HG03139 (cell line): ENCODE measurements at regions not wholly inside any gene's neighbourhood (a gene's known extent, or its start where the extent isn't known, plus 50 kb on each side); places are given as distances from the start of the nearest gene placed in this dataset.

Source experiments
- ATAC-seq: cut with Tn5 transposase; IDR thresholded peaks from one replicate; pipeline ENCODE4 v1.9.1; 2021; ENCODE audit not compliant: unreplicated experiment

DNA sequence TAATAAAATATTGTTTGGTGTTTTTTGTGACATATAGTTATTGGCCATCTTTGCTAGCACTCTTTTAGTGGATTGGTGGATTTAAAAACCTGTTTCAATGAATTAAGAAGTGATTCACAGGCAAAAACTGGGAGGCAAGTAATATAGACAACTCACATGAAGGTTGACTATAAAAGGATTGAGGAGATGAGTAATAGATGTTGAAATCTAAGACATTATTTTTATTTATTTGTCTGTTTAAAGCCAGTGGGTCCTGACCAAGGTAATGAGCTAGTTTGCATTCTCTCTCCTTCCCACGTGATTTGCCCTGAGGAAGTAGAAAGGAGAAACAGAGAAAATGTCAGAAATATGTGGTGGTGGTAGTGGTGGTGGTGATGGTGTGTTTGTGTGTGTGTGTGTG is 351.5 kb upstream of the ZP4 start:
- no peak for ATAC-seq

DNA sequence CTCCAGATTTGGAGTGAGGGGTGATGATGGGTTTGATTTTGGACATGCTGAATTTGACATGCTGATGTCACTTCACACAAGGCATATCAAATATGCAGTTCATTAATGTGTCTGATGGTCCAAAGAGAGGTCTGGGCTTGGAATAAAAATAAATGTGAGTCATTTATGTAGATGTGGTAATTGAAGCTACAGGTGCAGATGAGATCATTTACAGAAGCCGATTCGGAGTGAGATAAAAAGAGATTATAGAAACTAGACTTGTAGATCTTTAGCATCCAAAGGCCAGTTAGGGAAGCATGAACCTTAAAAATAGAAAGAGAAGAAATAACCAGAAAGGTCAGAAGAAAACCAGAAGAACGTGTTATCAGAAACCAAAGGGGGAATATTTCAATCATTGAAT is 350.9 kb upstream of the ZP4 start:
- no peak for ATAC-seq

DNA sequence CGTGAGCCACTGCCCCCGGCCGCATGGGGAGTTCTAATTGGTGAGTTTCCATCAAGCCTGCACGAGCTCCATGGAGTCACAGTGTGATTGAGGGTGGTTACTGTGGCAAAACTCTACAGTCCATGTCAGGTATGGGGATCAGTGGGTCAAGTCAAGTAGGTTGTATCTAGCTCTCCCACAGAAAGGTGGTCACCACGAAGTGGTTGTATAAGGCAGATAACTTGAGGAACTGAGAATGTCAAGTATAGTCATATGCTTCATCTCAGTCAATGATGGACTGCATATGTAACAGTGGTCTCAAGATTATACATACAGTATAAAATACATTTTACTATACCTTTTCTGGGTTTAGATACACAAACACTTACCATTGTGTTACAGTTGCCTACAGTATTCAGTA is 348.6 kb upstream of the ZP4 start:
- ATAC-seq = no peak

DNA sequence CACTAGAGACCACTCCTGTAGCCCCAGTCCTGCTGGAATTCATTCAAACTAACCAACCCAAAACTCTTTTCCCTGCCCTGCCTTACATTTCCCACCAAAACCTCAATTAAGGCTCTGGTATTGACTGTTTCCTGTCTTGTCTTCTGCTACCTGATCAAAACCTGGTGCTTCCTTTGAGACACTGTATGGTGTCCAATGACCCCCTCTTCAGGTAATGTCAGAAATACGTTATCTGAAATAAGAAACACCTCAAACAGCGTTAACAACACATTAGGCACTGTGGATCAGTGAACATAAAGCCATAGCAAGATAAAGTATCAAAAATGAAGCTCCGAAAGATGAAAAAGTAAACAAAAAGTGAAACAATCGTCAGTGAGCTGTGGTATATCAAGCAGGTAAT is 343.2 kb upstream of the ZP4 start:
- ATAC-seq = no peak

DNA sequence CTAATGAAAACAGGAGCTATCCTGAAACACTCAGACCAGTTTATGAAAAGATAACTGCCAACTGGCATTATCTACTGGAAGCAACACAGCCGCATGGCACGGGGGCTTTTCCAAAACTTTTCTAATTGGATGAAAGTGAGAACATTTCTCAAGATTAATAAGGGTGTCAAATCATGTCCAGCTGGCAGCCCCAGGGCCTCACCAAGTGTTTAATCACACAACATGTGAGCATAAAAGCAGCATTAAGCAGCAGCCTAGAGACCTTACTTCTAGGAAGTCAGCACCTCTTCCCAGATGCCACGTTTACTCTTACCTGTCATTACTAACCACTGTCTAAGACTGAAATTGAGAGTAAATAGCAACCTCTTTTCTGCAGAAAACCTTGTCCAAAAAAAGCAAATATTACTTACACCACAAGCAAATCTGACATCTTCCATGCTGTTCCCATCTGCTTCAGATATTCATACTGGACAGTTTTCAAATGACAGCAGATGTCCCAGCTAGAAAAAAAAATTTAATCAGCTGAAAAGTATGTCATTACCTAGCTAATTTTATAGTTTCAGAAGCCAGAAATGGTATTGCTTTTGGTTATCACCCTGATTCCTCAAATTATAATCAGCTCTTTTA is 341.5 kb upstream of the ZP4 start:
- ATAC-seq = no peak

DNA sequence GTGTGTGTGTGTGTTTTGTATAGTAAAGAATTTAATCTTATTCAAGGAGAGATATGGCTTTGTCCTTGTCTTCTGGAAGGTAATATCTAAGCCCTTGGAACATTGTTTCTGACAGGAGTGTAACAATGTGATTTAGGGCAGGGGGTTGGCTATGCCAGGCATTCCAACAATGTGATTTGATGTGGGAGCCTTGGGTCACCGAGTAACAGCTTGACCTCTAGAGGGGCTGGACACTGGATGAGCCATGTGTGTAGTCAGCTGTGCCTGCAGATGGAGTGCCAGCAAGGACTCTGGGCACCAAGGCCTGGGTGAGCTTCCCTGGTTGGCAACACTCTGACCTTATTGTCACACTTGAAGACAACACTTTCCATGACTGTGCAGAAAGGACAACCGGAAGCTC is 336.1 kb upstream of the ZP4 start:
- no peak for ATAC-seq

DNA sequence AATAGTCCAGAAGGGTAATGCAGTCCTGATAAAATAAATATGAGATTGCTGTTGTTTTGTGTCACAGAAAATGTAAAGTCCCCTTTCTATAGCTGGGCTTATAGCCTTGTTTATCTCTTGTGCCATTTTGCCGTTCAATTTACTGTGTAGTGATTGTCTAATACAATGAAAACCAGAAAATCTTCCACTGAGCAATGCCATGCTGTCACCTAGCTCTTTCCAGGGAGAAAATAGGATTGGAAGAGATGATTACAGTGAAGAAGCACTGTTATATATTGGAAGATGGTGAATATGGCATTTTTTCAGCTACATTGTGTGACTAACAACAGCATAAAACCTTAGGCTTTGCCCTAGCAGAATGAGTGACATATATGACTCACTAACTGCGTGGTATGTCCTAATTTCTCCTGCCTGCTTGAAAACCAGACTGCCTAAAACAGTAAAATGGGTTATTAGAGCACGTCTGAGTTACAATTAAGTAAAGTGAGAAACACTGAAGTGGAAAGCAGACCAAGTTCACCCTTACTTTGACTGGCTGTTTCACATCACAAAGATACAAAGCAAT is 332.4 kb upstream of the ZP4 start:
- no peak for ATAC-seq

DNA sequence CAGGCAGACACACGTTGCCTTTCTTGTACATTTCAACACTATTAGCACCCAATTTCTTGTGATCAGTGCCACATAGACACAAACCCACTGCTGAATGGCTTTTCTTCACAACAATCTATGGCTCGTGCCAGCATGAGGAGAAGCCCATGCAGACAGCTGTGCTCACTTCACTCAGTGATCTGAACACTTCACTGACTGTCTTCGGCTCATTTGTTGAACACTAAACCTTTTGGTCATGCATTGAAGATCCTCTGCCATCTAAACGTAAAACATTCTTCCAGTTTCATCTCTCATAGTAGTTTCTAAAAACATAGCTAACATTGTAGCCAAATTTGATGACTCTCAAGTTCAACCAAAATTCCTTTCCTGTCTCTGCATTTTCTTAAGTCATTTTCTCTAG is 331.0 kb upstream of the ZP4 start:
- no peak for ATAC-seq

DNA sequence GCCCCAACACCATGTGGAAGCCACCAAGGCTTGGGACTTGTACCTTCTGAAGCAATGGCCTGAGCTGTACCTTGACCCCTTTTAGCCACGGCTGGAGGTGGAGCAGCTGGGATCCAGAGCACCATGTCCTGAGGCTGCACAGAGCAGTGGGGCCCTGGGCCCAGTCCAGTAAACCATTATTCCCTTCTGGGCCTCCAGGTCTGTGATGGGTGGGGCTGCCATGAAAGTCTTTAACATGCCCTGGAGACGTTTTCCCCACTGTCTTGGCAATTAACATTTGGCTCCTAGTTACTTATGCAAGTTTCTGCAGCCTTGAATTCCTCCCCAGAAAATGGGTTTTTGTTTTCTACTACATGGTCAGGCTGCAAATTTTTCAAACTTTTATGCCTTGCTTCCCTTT is 323.7 kb upstream of the ZP4 start:
- no peak for ATAC-seq

DNA sequence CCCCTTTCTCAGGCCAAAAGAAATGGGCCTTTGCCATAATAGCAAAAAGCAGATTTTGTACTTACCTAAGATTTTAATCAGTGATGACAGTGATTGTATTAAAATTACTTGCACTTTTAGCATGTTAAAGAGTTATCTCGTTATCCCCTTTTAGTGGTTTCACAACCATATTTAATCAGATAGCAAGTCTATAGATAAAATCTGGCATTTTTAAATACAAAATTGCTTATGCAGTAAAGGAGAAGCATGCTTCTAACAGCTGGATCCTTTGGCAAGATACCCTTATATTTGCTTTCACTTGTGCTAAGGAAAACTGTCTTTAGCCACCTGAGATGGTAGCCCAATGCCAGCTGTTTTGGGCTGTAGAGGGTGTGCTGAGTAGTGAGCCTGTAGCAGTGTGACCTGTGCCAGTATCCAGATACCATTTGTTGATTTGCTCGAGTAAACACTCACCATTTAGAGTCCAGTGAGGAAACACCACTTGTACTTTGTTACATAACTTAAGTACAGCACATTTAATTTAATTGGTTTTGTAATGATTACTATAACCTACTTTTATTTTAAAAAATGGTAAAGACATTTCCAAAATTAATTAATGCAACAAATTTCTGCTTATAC is 314.4 kb upstream of the ZP4 start:
- no peak for ATAC-seq

DNA sequence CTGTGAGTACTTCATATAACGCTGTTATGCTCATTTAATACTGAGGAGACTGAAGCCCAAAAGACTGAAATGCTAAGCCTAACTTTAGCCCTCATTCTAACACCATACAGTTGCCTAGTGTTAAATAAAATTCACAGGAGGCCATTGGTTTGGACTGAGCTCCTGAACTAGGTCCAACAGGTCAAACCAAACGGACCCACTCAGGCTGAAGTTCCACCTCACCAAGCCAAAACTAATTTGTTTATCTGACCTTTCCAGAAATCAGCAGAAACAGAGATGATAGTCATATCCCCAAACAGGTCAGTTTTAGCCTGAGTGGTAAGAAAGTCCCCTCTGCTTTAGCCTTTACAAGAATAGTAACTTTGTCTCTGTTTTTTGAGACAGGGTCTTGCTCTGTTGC is 311.3 kb upstream of the ZP4 start:
- ATAC-seq = no peak

DNA sequence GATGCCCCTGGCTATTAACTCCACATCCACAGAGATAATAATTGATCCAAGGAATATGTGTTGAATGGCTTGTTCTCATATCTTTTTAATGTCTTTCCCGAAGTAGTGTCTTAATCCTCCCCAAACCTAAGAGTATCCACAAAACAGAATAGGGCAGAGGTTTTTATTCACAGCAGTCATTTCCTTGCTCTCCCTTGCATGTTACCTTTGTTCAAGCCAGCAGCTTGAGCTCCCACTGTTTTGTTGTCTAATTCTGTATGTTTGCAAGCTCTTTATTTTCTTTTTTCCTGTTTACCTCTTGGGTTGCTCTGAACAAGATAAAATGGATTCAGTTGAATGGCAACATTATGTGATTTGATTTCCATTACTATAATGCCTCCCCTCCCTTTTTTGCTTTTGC is 308.6 kb upstream of the ZP4 start:
- no peak for ATAC-seq

DNA sequence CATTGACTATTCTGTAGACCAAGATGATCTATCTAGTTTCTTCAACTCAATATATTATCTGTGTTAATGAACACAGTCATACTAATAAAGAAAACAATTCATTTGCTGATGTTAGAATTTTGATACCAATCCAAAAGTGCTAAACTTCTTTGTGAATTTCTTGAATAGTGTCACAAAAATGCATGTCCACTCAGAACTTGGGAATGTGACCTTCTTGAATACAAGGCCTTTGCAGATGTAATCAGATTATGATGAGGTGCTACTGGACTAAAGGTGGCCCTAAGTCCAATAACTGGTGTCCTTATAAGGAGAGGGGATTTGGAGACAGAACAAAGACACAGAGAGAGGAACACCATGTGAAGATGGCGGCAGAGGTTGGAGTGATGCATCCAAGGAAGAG is 305.8 kb upstream of the ZP4 start:
- ATAC-seq = no peak

DNA sequence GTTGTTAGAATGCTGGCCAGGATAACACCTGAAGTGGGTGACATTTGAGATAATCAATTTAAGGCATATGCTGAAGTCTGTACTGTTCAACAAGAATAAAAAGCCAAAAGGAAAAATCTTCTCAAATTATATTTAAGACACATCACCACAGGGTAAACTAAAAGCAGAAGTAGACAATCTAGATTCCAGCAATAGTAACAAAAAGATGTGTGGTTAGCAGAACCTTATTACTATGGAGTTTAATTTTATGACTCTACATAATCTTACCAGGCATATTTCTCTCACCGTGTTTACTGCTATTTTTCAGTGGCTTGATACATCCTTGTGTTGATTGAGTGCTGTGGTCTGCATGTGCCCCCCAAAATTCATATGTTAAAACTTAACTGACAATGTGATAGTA is 300.4 kb upstream of the ZP4 start:
- ATAC-seq = no peak

DNA sequence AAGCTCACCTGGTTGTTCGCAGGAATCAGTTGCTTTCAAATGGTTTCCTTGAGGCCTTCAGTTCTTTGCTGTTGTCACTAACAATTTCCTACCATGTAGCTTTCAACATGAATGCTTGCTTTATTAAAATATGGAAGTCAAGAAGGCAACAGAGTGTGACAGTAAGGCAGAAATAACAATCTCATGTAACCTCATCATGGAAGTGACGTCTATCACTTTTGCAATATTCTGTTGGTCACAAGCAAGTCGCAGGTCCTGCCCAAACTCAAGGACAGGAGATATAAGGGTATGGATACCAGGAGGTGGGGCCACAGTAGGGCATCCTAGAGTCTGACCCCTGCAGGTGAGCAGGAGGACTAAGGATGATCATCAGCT is 296.8 kb upstream of the ZP4 start:
- ATAC-seq = no peak

DNA sequence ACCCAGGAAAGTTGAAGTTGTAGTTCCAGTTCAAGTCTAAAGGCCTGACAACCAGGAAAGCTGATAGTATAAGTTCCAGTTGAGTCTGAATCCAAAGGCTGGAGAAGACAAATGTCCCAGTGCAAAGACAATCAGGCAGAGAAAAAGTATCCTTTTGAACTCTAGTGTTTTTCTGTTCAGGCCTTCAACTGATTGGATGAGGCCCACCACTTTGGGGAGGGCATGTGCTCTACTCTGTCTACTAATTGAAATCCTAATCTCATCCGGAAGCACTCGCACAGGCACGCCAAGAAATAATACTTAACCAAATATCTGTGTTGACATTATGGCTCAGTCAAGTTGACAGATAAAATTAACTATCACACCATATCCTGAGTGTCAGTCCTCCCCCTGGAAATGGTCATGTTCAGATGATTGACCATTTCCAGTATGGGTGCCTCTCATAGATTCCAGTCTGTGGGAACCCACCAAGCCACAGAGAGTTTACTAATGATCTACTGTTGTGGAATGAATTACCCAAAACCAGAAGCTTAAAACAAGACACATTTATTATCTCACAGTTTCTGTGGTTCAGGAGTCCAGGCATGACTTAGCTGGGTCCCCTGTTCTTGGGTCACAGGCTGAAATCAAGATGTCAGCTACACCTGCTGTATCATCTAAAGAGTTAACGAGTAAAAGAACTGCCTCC is 296.3 kb upstream of the ZP4 start:
- ATAC-seq = no peak

DNA sequence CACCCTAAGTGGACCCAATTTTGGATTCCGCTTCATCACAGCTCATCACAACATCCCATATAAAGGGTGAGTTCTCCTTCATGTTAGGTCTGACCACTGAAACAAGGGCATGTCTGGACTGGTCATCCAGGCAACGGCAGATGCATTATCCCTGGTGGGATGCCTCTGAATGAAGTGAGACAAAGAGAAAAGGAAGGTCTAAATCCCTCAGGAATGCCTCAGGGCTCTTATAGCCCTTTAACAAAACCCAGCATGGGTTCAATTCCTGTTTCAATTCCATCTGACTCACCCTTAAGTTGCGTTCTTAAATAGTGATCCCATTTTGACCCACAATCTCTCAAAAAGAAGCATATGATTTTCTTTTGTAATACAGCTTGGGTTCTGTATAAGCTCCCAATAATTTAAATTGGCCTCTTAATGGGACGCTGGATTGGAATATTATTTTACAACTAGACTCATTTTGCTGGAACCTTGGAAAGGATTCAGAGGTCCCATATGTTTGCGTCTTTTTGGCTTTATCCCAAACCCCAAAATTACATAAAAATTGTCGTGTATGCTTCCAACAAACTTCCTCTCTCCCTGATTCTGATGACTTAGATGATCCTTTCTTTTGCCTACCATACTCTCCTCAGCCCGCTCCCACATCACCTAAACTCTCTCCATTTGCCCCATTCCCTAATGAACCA is 287.4 kb upstream of the ZP4 start:
- no peak for ATAC-seq

DNA sequence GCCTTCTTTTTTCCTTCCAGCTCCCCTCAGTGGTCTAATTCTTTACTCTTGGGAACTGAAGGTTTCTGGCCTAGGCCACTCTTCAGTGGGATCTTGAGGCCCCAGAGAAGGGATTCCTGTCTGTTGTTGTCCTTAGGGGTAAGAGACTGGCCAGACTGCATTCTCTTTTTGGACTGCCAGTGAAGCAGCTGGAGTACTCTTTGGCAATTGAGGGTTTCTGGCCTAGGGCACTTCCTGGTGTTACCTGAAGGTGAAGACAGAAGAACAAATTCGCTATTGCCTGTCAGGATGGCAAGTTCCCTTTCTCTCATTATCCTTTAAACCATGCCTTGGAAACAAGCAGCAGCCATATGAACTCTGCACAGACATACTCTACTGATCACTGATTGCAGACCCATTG is 286.6 kb upstream of the ZP4 start:
- ATAC-seq = no peak

DNA sequence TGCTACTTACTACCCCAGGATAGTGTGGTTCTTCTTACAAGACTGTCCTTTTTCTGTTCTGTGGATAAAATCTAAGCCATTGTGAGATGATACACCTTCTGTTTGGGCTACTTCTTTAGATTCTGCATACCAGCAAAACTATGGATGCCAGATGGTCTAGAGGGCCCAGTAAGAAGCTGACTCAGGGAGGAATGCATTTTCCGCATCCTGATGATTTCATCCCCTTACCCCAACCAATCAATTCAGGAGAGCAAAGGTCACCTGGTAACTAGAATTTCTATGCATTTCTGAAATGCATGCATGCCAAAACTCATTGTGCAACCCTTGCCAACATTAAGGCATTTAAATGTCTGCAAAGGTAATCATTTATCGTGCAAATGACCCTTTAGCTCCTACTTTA is 285.7 kb upstream of the ZP4 start:
- ATAC-seq = no peak

DNA sequence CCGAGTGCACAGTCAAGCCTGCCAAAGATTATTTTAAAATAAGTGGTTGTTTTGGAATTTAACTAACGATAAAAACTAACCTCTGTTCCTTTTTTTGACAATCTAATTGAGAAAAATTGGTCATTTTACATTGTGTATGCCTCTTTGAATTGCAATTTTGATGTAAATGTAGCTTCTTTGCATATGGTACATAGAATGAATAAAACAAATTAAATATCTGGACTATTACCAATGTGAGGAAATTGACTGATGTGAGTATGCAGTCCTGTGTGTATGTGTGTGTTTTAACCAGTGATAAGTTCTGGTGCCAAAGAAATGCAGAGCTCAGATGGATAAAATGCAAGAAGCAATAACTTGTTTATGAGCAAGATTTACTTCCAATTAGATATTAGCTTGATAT is 281.3 kb upstream of the ZP4 start:
- no peak for ATAC-seq

DNA sequence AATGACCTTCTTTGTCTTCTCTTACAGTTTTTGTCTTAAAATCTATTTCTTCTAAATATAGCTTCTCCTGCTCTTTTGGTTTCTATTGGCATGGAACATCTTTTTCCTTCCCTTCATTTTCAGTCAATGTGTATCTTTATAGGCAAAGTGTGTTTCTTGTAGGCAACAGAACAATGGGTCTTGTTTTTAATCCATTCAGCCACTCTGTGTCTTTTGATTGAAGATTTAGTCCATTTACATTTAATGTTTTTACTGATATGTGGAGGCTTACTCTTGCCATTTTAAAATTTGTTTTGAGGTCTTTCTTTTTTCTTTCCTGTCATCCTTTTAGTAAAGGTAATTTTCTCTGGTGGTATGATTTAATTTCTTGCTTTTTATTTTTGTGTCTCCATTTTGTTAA is 271.2 kb upstream of the ZP4 start:
- ATAC-seq = no peak

DNA sequence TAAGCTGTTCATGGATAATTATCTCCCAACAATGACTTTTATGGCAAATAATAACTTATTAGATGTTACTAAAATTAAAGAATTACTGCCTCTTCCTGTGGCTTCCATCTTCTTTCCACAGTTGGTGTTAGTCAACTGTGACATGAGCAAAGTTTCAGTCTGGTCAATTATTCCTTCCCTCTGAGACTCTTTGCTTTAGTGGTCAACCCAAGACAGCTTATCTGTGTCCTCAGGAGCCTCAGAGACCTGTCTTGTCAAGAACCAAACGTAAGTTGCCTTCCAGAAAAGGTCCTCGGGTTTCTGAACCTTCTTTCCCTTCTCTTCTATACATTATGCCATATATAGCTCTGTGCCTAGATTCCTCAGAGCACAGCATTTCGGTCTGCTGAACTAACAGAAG is 263.2 kb upstream of the ZP4 start:
- no peak for ATAC-seq
